Smooth muscle cell of the brain vasculature (primary cell): ENCODE measurements at regions not wholly inside any gene's neighbourhood (a gene's known extent, or its start where the extent isn't known, plus 50 kb on each side); places are given as distances from the start of the nearest gene placed in this dataset.

Experiments
- DNase-seq: peaks from one replicate; pipeline ENCODE4 v3.0.0-alpha.2; 2012; ENCODE audit warnings: low read depth, low spot score

DNA sequence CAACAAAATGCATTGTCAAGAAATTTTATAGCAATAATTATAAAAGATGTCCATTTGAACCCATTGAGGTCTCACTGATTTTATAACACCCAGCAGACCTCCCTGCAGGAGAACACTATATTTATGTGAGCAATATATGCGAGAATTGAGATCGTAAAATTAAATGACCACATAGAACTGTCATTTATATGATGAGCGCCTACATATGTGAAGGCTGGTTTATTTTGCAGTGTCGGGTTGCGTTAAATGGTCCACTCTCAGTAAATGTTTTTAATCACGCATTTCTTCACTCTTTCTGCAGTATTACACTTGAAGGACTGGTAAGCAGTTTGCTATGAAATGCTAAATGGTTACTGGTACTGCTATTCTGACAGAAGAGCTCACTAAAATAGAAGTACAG is 408.5 kb upstream of the AGTR1 start:
- DNase-seq = no peak

DNA sequence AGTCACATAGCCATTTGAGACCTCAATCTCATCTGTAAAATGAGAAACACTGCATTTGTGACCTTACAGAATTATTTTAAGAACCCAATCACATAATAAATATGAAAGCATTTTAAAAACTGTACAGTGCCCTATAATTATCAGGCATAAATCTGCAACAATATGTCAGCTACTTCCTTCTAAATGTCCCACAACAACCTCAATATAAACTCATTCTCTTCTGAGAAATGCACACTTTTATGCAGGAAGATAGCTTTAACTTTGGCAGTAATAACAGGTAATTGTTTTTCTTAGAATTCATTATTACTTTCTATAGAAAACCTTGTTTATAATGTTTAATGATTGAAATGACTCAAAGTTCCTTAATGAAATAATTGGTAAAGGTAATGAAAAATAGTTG is 400.7 kb upstream of the AGTR1 start:
- DNase-seq = no peak

DNA sequence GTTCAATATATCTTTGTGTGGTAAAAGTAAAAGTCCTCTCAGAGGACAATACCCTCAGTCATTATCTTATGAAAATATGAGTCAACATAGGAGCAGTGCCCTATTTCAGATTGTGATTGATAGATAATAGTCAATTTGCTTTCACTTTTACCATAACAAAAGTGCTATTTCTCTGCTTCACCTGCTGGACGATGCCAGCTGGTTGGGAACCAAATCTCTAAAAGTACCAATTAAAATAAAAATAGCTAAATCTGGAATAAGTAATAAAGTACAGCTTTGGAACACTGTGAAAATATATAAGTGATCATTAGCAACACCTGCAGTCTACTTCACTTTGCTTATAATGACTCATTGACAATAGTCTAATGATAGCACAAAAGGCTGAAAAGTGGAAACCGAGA is 390.3 kb upstream of the AGTR1 start:
- no peak for DNase-seq

- no peak for DNase-seq
Measured at GRCh38 chr3:148309390-148310035, 388.2 kb upstream of the AGTR1 start.

DNA sequence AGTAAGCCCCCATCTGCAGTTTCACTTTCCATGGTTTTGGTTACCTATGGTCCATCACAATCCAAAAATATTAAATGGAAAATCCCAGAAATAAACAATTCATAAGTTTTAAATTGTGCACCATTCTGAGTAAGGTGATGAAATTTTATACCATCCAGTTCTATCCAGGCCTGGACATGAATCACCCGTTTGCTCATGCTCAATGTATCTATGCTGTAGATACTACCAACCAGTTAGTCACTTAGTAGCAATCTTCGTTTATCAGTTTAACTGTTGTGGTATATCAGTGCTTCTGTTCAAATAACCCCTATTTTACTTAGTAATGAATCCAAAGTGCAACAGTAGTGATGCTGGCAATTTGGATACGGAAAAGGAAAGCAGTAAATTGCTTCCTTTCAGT is 381.9 kb upstream of the AGTR1 start:
- DNase-seq = no peak

- no peak for DNase-seq
Measured at GRCh38 chr3:148318240-148318639, 379.5 kb upstream of the AGTR1 start.

DNA sequence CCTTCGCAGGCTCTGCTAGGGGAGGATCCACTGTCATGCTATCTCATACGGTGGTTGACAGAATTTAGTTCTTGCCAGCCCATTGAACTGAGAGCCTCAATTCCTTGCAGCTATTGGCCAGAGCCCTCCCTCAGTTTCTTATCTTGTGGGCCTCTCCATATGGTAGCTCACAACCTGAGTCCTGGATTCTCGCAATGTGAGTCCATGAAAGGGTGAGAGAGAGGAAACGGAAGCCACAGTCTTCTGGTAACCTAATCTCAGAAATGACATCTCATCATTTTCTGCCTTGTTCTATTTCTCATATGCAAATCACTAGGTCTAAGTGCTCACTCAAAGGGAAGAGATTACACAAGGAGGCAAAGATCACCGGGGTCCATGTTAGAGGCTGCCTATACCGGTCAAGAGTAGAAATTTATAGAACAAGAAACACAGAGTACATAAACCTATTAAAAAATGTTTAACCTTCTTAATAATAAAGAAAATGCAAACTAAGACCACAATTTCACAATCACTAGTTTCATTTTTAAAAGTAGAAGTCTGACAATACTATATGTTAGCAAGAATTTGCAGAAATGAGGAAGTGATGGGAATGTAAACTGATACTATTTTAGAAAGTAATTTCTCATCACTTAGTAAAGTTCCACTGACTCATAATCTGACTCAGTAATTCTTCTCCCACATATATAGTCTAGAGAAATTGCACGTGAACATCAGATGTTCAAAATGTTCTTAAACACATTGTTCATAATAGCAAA is 378.4 kb upstream of the AGTR1 start:
- no peak for DNase-seq

GRCh38 chr3:148319960-148320359 is 377.7 kb upstream of the AGTR1 start:
- no peak for DNase-seq

GRCh38 chr3:148329481-148330235 is 368.0 kb upstream of the AGTR1 start:
- no peak for DNase-seq

- DNase-seq = no peak
Measured at GRCh38 chr3:148330542-148330941, 367.2 kb upstream of the AGTR1 start.

GRCh38 chr3:148331081-148331846 is 366.4 kb upstream of the AGTR1 start:
- DNase-seq = no peak

DNA sequence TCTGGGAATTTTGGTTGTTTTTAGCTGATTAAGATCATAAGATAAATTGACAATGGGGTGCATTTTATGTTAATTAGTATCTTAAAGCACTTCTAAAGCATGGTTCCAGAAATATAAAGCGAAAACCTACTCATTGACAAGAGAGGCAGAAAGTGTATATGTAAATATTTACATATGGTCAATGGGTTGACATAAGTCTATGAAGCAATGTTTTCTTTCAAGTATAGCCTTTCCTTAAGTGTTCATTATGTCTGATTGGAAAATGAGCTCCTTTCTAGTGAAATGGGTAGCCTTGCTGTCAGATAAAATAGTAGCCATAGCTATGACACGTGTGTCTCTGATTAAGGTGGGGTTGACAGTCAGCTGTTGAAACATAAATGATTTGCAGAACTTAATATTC is 365.2 kb upstream of the AGTR1 start:
- DNase-seq = no peak

DNA sequence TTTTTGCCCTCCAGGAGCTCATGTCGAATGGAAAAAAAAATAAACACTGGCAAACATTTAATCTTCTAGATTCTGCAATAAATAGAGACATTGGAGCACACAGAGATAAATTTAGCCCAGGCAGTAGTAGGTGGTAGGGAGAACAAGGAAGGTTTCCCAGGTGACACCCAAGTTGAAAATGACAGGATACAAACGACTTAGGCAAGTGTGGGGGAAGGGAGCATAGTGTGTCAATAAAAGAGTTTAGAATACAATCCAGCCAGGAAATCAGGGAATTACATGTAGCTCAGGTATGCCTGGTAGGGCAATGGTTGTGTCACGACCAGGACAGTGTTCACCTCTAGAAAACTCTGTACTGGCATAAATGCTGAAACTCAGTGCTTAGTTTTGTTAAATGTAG is 364.6 kb upstream of the AGTR1 start:
- no peak for DNase-seq

- no peak for DNase-seq
Measured at GRCh38 chr3:148335612-148336011, 362.1 kb upstream of the AGTR1 start.

DNA sequence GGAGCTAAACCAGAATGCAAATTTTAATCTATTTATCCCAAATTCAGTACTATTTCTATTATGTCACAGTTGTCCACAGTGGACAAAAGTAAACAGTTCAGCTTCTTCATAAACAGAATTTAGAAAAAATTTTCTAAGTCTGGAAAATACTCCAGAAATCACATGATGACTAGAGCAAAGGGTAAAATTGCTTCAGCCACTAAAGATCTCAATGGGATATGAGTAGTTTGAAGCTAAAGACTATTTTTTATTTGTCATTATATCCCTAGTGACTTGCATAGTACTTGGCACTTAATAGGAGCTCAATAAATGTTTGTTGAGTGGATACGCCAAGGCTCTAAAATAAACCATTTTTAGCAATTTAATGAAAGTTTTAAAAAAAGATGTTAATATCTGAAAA is 354.3 kb upstream of the AGTR1 start:
- no peak for DNase-seq

DNA sequence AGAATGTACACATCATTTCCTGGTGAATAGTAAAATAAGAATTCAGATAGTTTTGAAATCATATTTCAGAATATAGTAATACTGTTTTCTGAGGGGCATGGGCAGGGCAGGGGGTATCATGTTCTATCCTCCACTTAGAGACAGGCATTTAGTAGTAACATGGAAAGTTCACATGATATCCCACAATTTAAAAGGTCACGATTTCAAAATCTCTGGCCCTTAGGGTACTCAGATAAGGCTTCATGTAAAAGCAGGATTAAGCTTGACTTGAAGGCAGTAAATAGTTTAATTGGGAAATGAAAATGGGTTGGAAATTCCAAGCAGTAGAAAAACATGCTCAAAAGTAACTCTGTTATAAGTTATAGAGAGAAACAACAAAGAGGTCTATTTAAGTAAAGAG is 353.2 kb upstream of the AGTR1 start:
- no peak for DNase-seq

GRCh38 chr3:148360051-148360450 is 337.7 kb upstream of the AGTR1 start:
- DNase-seq = no peak

GRCh38 chr3:148366743-148367410 is 330.8 kb upstream of the AGTR1 start:
- peak; percentile 21 for DNase-seq

DNA sequence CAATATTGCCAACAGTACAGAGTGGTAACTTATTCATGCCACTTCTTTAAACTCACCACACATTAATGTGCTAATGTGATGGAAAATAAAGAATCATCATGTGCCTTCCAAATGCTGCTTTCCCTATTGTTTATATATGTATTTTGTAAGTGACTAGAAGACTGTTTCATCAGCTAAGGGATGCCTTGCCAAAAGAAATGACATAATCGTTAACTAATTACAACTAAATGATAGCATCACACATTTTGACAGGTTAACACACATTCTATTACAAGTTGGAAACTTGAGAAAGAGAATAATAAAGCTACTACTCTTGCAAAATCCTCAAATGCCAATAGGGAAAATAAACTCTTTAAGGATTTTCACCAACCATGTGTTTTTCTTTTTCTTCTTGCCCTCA is 329.9 kb upstream of the AGTR1 start:
- DNase-seq = no peak

- no peak for DNase-seq
Measured at GRCh38 chr3:148369381-148369780, 328.3 kb upstream of the AGTR1 start.

DNA sequence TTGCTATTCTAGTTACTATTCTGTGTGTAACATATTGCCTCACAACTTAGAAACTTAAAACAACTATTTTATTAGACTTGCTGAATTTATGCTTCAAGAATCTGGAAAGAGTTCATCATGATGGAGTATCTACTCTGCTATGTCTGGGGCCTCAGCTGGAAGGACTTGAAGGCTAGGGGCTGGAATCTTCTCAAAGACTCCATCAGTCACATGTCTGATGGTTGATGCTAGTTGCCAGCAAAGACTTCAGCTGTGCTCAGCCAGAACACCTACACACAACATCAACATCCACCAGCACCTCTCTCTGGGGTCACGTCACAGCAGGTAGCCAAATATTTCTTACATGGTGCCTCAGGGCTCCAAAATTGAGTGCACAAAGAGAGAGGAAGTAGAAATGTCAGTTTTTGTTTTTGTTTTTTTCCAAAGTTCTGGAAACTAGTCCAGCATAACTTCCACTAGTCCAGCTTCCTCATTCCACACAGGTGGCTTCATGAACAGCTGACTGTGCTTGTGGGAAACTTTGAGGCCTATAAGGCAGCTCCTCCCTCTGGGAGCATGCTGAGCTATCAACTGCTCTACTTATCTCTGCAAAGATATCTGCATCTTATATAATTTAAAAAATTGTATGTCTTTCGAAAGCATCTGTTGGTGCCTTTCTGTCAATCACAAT is 325.4 kb upstream of the AGTR1 start:
- DNase-seq = peak; percentile 1
